Hepatocyte (in vitro differentiated cells): ENCODE measurements at regions not wholly inside any gene's neighbourhood (a gene's known extent, or its start where the extent isn't known, plus 50 kb on each side); places are given as distances from the start of the nearest gene placed in this dataset.

ENCODE experiments used
- CTCF ChIP-seq: fragments of 200-600 bp; sonication (generic); IDR thresholded peaks from 2 replicates; pipeline ENCODE4 v1.5.1; 2016; ENCODE audit warnings: antibody characterized with exemption, mild to moderate bottlenecking; ENCODE audit not compliant: poor library complexity
- EZH2phosphoT487 ChIP-seq: fragments of 200-600 bp; sonication (generic); IDR thresholded peaks from one replicate; pipeline ENCODE4 v1.6.1; 2018; ENCODE audit warnings: antibody characterized with exemption, mild to moderate bottlenecking, low read depth, moderate library complexity; ENCODE audit not compliant: unreplicated experiment, severe bottlenecking

- TF ChIP-seq CTCF = no peak
- no peak for TF ChIP-seq EZH2phosphoT487
Measured at GRCh38 chr6:27168108-27168507, 79.4 kb upstream of the PRSS16 start.
